HCT116 (cell line): ENCODE measurements at regions not wholly inside any gene's neighbourhood (a gene's known extent, or its start where the extent isn't known, plus 50 kb on each side); places are given as distances from the start of the nearest gene placed in this dataset.

Source experiments
- ATAC-seq: fragments of 200-7000 bp; cut with Tn5 transposase; 2 replicates; pipeline ENCODE4 v1.9.1; 2020; ENCODE audit warnings: mild to moderate bottlenecking, moderate library complexity
- BruUV-seq: library from RNA; stranded (reverse); fragments of 400-500 nt; replicated peaks from 2 replicates; lab custom pipeline; 2021; lab: Mats Ljungman, UMichigan
- CTCF ChIA-PET: fragments of 300-600 bp; sonication (Branson Sonifier 250); formaldehyde crosslinking; loops from one replicate; lab custom pipeline; 2021; ENCODE audit warnings: antibody characterized with exemption; lab: Charles Lee
- POLR2A ChIA-PET: fragments of 300-600, 350-600 bp; sonication (Branson Sonifier 250); formaldehyde crosslinking; loops from one replicate; lab custom pipeline; 2021; ENCODE audit warnings: antibody characterized with exemption; lab: Charles Lee
- RAD21 ChIA-PET, 2 experiments: fragments of 300-600 bp; sonication (Branson Sonifier 250); formaldehyde crosslinking; loops; one replicate each; lab custom pipeline; 2023; ENCODE audit warnings: low total read pairs in 2 of 2; ENCODE audit not compliant: uncharacterized antibody in 2 of 2, unreplicated experiment in 2 of 2, low non-redundant PET in 1 of 2; lab: Charles Lee
- DNase-seq: peaks from one replicate; pipeline ENCODE4 v3.0.0-alpha.2; 2010; ENCODE audit warnings: low read depth, low spot score
- H2AFZ ChIP-seq: fragments of 200-600 bp; shearing (Covaris generic), sonication (generic); 2 replicates; pipeline ENCODE4 v1.6.1; 2017; ENCODE audit warnings: low read depth, mixed run types, mixed read lengths, antibody characterized with exemption, low read length; ENCODE audit not compliant: poor library complexity, severe bottlenecking
- H3K27ac ChIP-seq: 2 replicates; pipeline ENCODE4 v1.5.1; 2012; ENCODE audit warnings: low read depth, low read length
- H3K27me3 ChIP-seq: fragments of 200-600 bp; sonication (generic); 2 replicates; pipeline ENCODE4 v1.6.1; 2016; ENCODE audit warnings: mixed run types, low read length, mixed read lengths; ENCODE audit not compliant: insufficient read depth
- H3K36me3 ChIP-seq, 2 experiments: fragments of 200-500 bp in 1 of 2; fragments of 200-600 bp in 1 of 2; sonication (Bioruptor generic) in 1 of 2; sonication (generic) in 1 of 2; 2 replicates each; pipeline versions ENCODE4 v1.5.1 to v1.6.1; 2014 to 2016; ENCODE audit warnings: low read length in 2 of 2, inconsistent platforms in 1 of 2, mixed read lengths in 1 of 2, mixed run types in 1 of 2; ENCODE audit not compliant: insufficient read depth in 2 of 2, control insufficient read depth in 1 of 2
- H3K4me1 ChIP-seq, 2 experiments: fragments of 200-600 bp in 1 of 2; sonication (generic) in 1 of 2; 2 replicates each; pipeline versions ENCODE4 v1.5.1 to v1.6.1; 2012 to 2017; ENCODE audit warnings: low read length in 2 of 2, inconsistent platforms in 1 of 2, mild to moderate bottlenecking in 1 of 2, mixed read lengths in 1 of 2, mixed run types in 1 of 2, moderate library complexity in 1 of 2; ENCODE audit not compliant: insufficient read depth in 2 of 2, control insufficient read depth in 1 of 2
- H3K4me2 ChIP-seq: fragments of 200-600 bp; sonication (generic); 2 replicates; pipeline ENCODE4 v1.6.1; 2017; ENCODE audit warnings: mixed run types, low read length, mixed read lengths
- H3K4me3 ChIP-seq, 2 experiments: fragments of 200-600 bp in 1 of 2; sonication (generic) in 1 of 2; replicated peaks in 1 of 2; 2 replicates each; pipeline ENCODE4 v1.5.1; 2011 to 2016; ENCODE audit warnings: low read length in 2 of 2, control low read depth in 1 of 2, low read depth in 1 of 2, mild to moderate bottlenecking in 1 of 2, mixed read lengths in 1 of 2, mixed run types in 1 of 2
- H3K79me2 ChIP-seq: fragments of 200-600 bp; sonication (generic); 2 replicates; pipeline ENCODE4 v1.6.1; 2017; ENCODE audit warnings: mild to moderate bottlenecking, mixed run types, low read length, moderate library complexity, mixed read lengths; ENCODE audit not compliant: insufficient read depth
- H3K9ac ChIP-seq: fragments of 200-600 bp; sonication (generic); 2 replicates; pipeline ENCODE4 v1.6.1; 2016; ENCODE audit warnings: low read length, mixed read lengths
- H3K9me2 ChIP-seq: fragments of 200-600 bp; sonication (generic), shearing (Covaris generic); 2 replicates; pipeline ENCODE4 v1.6.1; 2017; ENCODE audit warnings: mixed run types, mild to moderate bottlenecking, moderate library complexity; ENCODE audit not compliant: insufficient read depth
- H3K9me3 ChIP-seq, 2 experiments: fragments of 200-500 bp in 1 of 2; fragments of 200-600 bp in 1 of 2; sonication (Bioruptor generic) in 1 of 2; sonication (generic) in 1 of 2; 2 replicates each; pipeline ENCODE4 v1.6.1; 2014 to 2017; ENCODE audit warnings: low read length in 2 of 2, mixed read lengths in 2 of 2, inconsistent platforms in 1 of 2, low read depth in 1 of 2, mild to moderate bottlenecking in 1 of 2, mixed run types in 1 of 2, moderate library complexity in 1 of 2; ENCODE audit not compliant: control insufficient read depth in 1 of 2, insufficient read depth in 1 of 2
- H4K20me1 ChIP-seq: fragments of 200-600 bp; sonication (generic), shearing (Covaris generic); 2 replicates; pipeline ENCODE4 v1.6.1; 2017; ENCODE audit warnings: mixed run types, mild to moderate bottlenecking, moderate library complexity; ENCODE audit not compliant: insufficient read depth
- CBX3 ChIP-seq: IDR thresholded peaks from 2 replicates; pipeline ENCODE4 v1.6.1; 2012; ENCODE audit warnings: low read depth
- ELF1 ChIP-seq: IDR thresholded peaks from 2 replicates; pipeline ENCODE4 v1.6.1; 2012; ENCODE audit warnings: low read depth, borderline replicate concordance
- EZH2 ChIP-seq: fragments of 200-600 bp; sonication (generic); IDR thresholded peaks from 2 replicates; pipeline ENCODE4 v1.6.1; 2017; ENCODE audit warnings: antibody characterized with exemption, mixed run types
- EZH2phosphoT487 ChIP-seq: fragments of 200-600 bp; IDR thresholded peaks from 2 replicates; pipeline ENCODE4 v1.6.1; 2018; ENCODE audit warnings: antibody characterized with exemption, borderline replicate concordance
- POLR2A ChIP-seq: IDR thresholded peaks from 2 replicates; pipeline ENCODE4 v1.7.0; 2011; ENCODE audit warnings: borderline replicate concordance; ENCODE audit not compliant: insufficient read depth, insufficient read length; ENCODE audit errors: extremely low read depth
- POLR2AphosphoS5 ChIP-seq: IDR thresholded peaks from 2 replicates; pipeline ENCODE4 v1.6.1; 2011; ENCODE audit warnings: mild to moderate bottlenecking, low read depth, low read length, moderate library complexity
- SIN3A ChIP-seq: IDR thresholded peaks from 2 replicates; pipeline ENCODE4 v1.6.1; 2012; ENCODE audit warnings: low read depth
- SP1 ChIP-seq: IDR thresholded peaks from 2 replicates; pipeline ENCODE4 v1.6.1; 2012; ENCODE audit warnings: low read depth
- SRF ChIP-seq: IDR thresholded peaks from 2 replicates; pipeline ENCODE4 v1.6.1; 2012; ENCODE audit warnings: low read depth
- TCF7L2 ChIP-seq: IDR thresholded peaks from 2 replicates; pipeline ENCODE4 v1.7.0; 2011; ENCODE audit warnings: borderline replicate concordance, inconsistent platforms; ENCODE audit not compliant: insufficient read depth, insufficient read length; ENCODE audit errors: extremely low read depth
- YY1 ChIP-seq: IDR thresholded peaks from 2 replicates; pipeline ENCODE4 v1.6.1; 2011; ENCODE audit warnings: low read length, low read depth, moderate library complexity, mild to moderate bottlenecking; ENCODE audit not compliant: insufficient replicate concordance; ENCODE audit errors: extremely low read depth
- ZFX ChIP-seq: fragments of 450-650 bp; IDR thresholded peaks from 2 replicates; pipeline ENCODE4 v1.6.1; 2017
- ZNF274 ChIP-seq: fragments of 200-500 bp; sonication (Bioruptor generic); IDR thresholded peaks from 2 replicates; pipeline ENCODE4 v1.6.1; 2014; ENCODE audit warnings: mild to moderate bottlenecking, low read depth, low read length, inconsistent platforms
- intact Hi-C: fragments of 100-400 bp; cut with micrococcal nuclease; formaldehyde crosslinking; loops from 2 replicates; pipeline ENCODE4 v1.10.0; 2022
- TF ChIP-seq, protein P1 (sequence below): IDR thresholded peaks from 2 replicates; pipeline ENCODE4 v1.6.1; 2012
- TF ChIP-seq, protein P2 (sequence below): IDR thresholded peaks from 2 replicates; pipeline ENCODE4 v1.6.1; 2012
- TF ChIP-seq, protein P3 (sequence below): IDR thresholded peaks from 2 replicates; pipeline ENCODE4 v1.6.1; 2012; ENCODE audit warnings: low read depth
- TF ChIP-seq, protein P4 (sequence below): IDR thresholded peaks from 2 replicates; pipeline ENCODE4 v1.6.1; 2011; ENCODE audit warnings: mild to moderate bottlenecking, low read length, moderate library complexity; ENCODE audit not compliant: insufficient replicate concordance; ENCODE audit errors: extremely low read depth

DNA sequence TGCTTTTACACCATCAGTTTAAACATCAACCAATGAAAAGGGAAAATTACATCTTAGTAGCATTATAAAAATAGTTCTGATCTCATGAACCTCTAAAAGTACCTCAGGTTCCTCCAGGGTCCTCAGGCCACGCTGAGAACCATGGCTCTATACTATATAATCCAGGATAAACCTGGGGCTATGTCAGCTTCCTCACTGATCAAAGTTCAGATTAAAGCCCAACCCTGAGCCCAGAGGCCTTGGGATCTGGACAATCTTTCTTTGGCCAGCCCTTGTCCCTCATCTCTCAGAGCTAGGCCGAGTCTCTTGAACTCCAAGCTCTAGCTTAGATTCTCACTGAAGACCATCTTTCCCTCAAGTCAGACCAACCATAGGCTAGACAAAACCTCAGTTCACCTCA lies 168.3 kb downstream of the PLPP3 start:
- Histone ChIP-seq H3K27ac (no peak overlapping the region), H3K79me2 (no peaks in the 10 kb centered on the region), H3K9me3 (no peaks in the 10 kb centered on the region), H3K9ac (no peak overlapping the region), H3K9me2 (no peaks in the 10 kb centered on the region), H3K27me3 (peaks cover 7% of the 10 kb centered on the region), H3K4me3 (no peak overlapping the region), H2AFZ (no peak overlapping the region), H4K20me1 (no peaks in the 10 kb centered on the region), H3K4me2 (no peak overlapping the region), H3K36me3 (no peaks in the 10 kb centered on the region), H3K4me1 (peaks cover 0 to 9% of the 10 kb centered on the region in 2 experiments; a peak in 2 of 4 replicates)
- no TSS peak for BruUV-seq
- POLR2A ChIA-PET, result no interaction called here
- no peak for DNase-seq
- no peak for ATAC-seq
- CTCF ChIA-PET, result interaction anchor here (3.1 kb wide), 1 partner anchor 168 kb away, joined by 28 read pairs; the partner anchor contains the start of gene PLPP3
- TF ChIP-seq, protein P1, sequence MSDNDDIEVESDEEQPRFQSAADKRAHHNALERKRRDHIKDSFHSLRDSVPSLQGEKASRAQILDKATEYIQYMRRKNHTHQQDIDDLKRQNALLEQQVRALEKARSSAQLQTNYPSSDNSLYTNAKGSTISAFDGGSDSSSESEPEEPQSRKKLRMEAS, result no peak
- TF ChIP-seq ZFX, result no peak
- TF ChIP-seq EZH2phosphoT487, result no peak
- TF ChIP-seq, protein P2, sequence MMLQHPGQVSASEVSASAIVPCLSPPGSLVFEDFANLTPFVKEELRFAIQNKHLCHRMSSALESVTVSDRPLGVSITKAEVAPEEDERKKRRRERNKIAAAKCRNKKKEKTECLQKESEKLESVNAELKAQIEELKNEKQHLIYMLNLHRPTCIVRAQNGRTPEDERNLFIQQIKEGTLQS, result no peak
- no peak for TF ChIP-seq POLR2A
- TF ChIP-seq SRF, result no peak
- no peak for TF ChIP-seq CBX3
- no peak for TF ChIP-seq SP1
- TF ChIP-seq SIN3A, result no peak
- TF ChIP-seq ZNF274, result no peak
- no peak for TF ChIP-seq YY1
- no peak for TF ChIP-seq TCF7L2
- no peak for TF ChIP-seq ELF1
- no peak for TF ChIP-seq EZH2
- TF ChIP-seq, protein P3, sequence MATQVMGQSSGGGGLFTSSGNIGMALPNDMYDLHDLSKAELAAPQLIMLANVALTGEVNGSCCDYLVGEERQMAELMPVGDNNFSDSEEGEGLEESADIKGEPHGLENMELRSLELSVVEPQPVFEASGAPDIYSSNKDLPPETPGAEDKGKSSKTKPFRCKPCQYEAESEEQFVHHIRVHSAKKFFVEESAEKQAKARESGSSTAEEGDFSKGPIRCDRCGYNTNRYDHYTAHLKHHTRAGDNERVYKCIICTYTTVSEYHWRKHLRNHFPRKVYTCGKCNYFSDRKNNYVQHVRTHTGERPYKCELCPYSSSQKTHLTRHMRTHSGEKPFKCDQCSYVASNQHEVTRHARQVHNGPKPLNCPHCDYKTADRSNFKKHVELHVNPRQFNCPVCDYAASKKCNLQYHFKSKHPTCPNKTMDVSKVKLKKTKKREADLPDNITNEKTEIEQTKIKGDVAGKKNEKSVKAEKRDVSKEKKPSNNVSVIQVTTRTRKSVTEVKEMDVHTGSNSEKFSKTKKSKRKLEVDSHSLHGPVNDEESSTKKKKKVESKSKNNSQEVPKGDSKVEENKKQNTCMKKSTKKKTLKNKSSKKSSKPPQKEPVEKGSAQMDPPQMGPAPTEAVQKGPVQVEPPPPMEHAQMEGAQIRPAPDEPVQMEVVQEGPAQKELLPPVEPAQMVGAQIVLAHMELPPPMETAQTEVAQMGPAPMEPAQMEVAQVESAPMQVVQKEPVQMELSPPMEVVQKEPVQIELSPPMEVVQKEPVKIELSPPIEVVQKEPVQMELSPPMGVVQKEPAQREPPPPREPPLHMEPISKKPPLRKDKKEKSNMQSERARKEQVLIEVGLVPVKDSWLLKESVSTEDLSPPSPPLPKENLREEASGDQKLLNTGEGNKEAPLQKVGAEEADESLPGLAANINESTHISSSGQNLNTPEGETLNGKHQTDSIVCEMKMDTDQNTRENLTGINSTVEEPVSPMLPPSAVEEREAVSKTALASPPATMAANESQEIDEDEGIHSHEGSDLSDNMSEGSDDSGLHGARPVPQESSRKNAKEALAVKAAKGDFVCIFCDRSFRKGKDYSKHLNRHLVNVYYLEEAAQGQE, result no peak
- TF ChIP-seq, protein P4, sequence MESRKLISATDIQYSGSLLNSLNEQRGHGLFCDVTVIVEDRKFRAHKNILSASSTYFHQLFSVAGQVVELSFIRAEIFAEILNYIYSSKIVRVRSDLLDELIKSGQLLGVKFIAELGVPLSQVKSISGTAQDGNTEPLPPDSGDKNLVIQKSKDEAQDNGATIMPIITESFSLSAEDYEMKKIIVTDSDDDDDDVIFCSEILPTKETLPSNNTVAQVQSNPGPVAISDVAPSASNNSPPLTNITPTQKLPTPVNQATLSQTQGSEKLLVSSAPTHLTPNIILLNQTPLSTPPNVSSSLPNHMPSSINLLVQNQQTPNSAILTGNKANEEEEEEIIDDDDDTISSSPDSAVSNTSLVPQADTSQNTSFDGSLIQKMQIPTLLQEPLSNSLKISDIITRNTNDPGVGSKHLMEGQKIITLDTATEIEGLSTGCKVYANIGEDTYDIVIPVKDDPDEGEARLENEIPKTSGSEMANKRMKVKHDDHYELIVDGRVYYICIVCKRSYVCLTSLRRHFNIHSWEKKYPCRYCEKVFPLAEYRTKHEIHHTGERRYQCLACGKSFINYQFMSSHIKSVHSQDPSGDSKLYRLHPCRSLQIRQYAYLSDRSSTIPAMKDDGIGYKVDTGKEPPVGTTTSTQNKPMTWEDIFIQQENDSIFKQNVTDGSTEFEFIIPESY, result no peak
- no peak for TF ChIP-seq POLR2AphosphoS5
- RAD21 ChIA-PET, result no interaction called here
- intact Hi-C loops, result loop anchor here (10.0 kb wide), 1 partner anchor 56 kb away; no protein-coding TSS in a partner anchor
